H1 (cell line): ENCODE measurements at regions not wholly inside any gene's neighbourhood (a gene's known extent, or its start where the extent isn't known, plus 50 kb on each side); places are given as distances from the start of the nearest gene placed in this dataset.

ENCODE experiments used
- CTCF ChIA-PET: fragments of 300-600 bp; sonication (Branson Sonifier 250); formaldehyde crosslinking; loops from one replicate; lab custom pipeline; 2021; ENCODE audit not compliant: partially characterized antibody; lab: Charles Lee
- POLR2A ChIA-PET: fragments of 300-600 bp; sonication (Branson Sonifier 250); formaldehyde crosslinking; loops from one replicate; lab custom pipeline; 2021; ENCODE audit warnings: inconsistent platforms; ENCODE audit not compliant: partially characterized antibody; lab: Charles Lee
- DNase-seq, 2 experiments: peaks; one replicate each; pipeline versions ENCODE4 v3.0.0 to v3.0.0-alpha.2; 2010 to 2022; ENCODE audit warnings: low spot score in 2 of 2, low read depth in 1 of 2, mixed read lengths in 1 of 2
- FAIRE-seq: peaks from 2 replicates; lab custom pipeline; 2011; peaks lifted over from hg19 to GRCh38; lab: Jason Lieb, UNC
- H2AFZ ChIP-seq: 2 replicates; pipeline ENCODE4 v1.8.1; 2012; ENCODE audit warnings: low read length, inconsistent platforms
- H2AK5ac ChIP-seq: 2 replicates; pipeline ENCODE4 v1.6.1; 2013; ENCODE audit warnings: low read depth, low read length
- H2BK120ac ChIP-seq: replicated peaks from 2 replicates; pipeline ENCODE3; 2013; ENCODE audit warnings: low read depth, low read length, inconsistent platforms
- H2BK12ac ChIP-seq: 2 replicates; pipeline ENCODE4 v1.6.1; 2013; ENCODE audit warnings: low read depth, low read length
- H2BK15ac ChIP-seq: 2 replicates; pipeline ENCODE4 v1.6.1; 2013; ENCODE audit warnings: low read length
- H2BK20ac ChIP-seq: 2 replicates; pipeline ENCODE4 v1.6.1; 2013; ENCODE audit warnings: low read length
- H2BK5ac ChIP-seq: 2 replicates; pipeline ENCODE4 v1.6.1; 2013; ENCODE audit warnings: low read depth, low read length
- H3K14ac ChIP-seq: 2 replicates; pipeline ENCODE4 v1.6.1; 2013; ENCODE audit warnings: inconsistent platforms; ENCODE audit not compliant: insufficient read length
- H3K18ac ChIP-seq: 2 replicates; pipeline ENCODE4 v1.6.1; 2013; ENCODE audit warnings: low read length; ENCODE audit errors: extremely low read depth
- H3K23ac ChIP-seq: 2 replicates; pipeline ENCODE4 v1.6.1; 2013; ENCODE audit warnings: inconsistent platforms; ENCODE audit not compliant: insufficient read length
- H3K23me2 ChIP-seq: 2 replicates; pipeline ENCODE4 v1.6.1; 2013; ENCODE audit warnings: low read depth, low read length
- H3K27ac ChIP-seq: 2 replicates; pipeline ENCODE4 v1.6.1; 2011; ENCODE audit warnings: low read depth, low read length, inconsistent platforms
- H3K27me3 ChIP-seq, 4 experiments: replicated peaks in 1 of 4; 1 replicate in 1 of 4; 2 replicates in 3 of 4; pipeline versions ENCODE4 v1.6.1 to v1.8.1; 2011 to 2013; ENCODE audit warnings: low read length in 3 of 4, mild to moderate bottlenecking in 3 of 4, inconsistent platforms in 2 of 4, mixed read lengths in 2 of 4, moderate library complexity in 1 of 4; ENCODE audit not compliant: control insufficient read depth in 3 of 4, insufficient read depth in 3 of 4; ENCODE audit errors: extremely low read depth in 1 of 4
- H3K36me3 ChIP-seq, 4 experiments: 2 replicates each; pipeline versions ENCODE4 v1.6.1 to v1.8.1; 2011 to 2013; ENCODE audit warnings: mild to moderate bottlenecking in 4 of 4, low read length in 3 of 4, moderate library complexity in 2 of 4, control low read depth in 1 of 4, inconsistent platforms in 1 of 4; ENCODE audit not compliant: insufficient read depth in 4 of 4, control insufficient read depth in 2 of 4
- H3K4ac ChIP-seq: replicated peaks from 2 replicates; pipeline ENCODE3; 2013; ENCODE audit warnings: low read length, low read depth, mixed read lengths, inconsistent platforms; ENCODE audit not compliant: insufficient read length
- H3K4me1 ChIP-seq, 4 experiments: replicated peaks in 1 of 4; 1 replicate in 1 of 4; 2 replicates in 3 of 4; pipeline versions ENCODE4 v1.6.1 to v1.8.1; 2011 to 2013; ENCODE audit warnings: low read length in 3 of 4, inconsistent platforms in 2 of 4, mixed read lengths in 1 of 4; ENCODE audit not compliant: insufficient read depth in 4 of 4, control insufficient read depth in 3 of 4
- H3K4me2 ChIP-seq, 2 experiments: 2 replicates each; pipeline versions ENCODE4 v1.6.1 to v1.8.1; 2011 to 2013; ENCODE audit warnings: low read depth in 2 of 2, low read length in 2 of 2, control low read depth in 1 of 2, inconsistent platforms in 1 of 2, mild to moderate bottlenecking in 1 of 2; ENCODE audit not compliant: insufficient read depth in 1 of 2
- H3K4me3 ChIP-seq, 4 experiments: fragments of 200-600, 300-600 bp in 1 of 4; sonication (generic), shearing (Covaris generic), sonication (Bioruptor Twin) in 1 of 4; 2 replicates each; pipeline versions ENCODE4 v1.5.1 to v1.8.1; 2011 to 2016; ENCODE audit warnings: low read length in 4 of 4, low read depth in 3 of 4, control low read depth in 2 of 4, inconsistent platforms in 2 of 4, mild to moderate bottlenecking in 2 of 4, mixed read lengths in 1 of 4, moderate library complexity in 1 of 4; ENCODE audit not compliant: insufficient read depth in 2 of 4; ENCODE audit errors: extremely low read depth in 1 of 4
- H3K56ac ChIP-seq: replicated peaks from 2 replicates; pipeline ENCODE3; 2013; ENCODE audit warnings: low read depth, mild to moderate bottlenecking, mixed read lengths, low read length, inconsistent platforms; ENCODE audit not compliant: insufficient read length
- H3K79me1 ChIP-seq: 2 replicates; pipeline ENCODE4 v1.6.1; 2013; ENCODE audit warnings: low read depth, low read length, control low read depth
- H3K79me2 ChIP-seq, 2 experiments: 2 replicates each; pipeline versions ENCODE4 v1.6.1 to v1.8.1; 2012 to 2013; ENCODE audit warnings: low read length in 2 of 2, mild to moderate bottlenecking in 2 of 2, inconsistent platforms in 1 of 2; ENCODE audit not compliant: insufficient read depth in 2 of 2, control insufficient read depth in 1 of 2
- H3K9ac ChIP-seq, 4 experiments: replicated peaks in 1 of 4; 1 replicate in 1 of 4; 2 replicates in 3 of 4; pipeline versions ENCODE4 v1.6.1 to v1.8.1; 2011 to 2013; ENCODE audit warnings: low read depth in 3 of 4, low read length in 3 of 4, control low read depth in 2 of 4, mild to moderate bottlenecking in 2 of 4, moderate library complexity in 2 of 4, inconsistent platforms in 1 of 4; ENCODE audit errors: extremely low read depth in 1 of 4
- H3K9me3 ChIP-seq, 2 experiments: 2 replicates each; pipeline versions ENCODE4 v1.6.1 to v1.8.1; 2012 to 2013; ENCODE audit warnings: mild to moderate bottlenecking in 2 of 2, moderate library complexity in 2 of 2, control low read depth in 1 of 2, inconsistent platforms in 1 of 2, low read depth in 1 of 2, low read length in 1 of 2, mixed read lengths in 1 of 2; ENCODE audit not compliant: insufficient read depth in 2 of 2
- H4K20me1 ChIP-seq, 2 experiments: replicated peaks in 1 of 2; 2 replicates each; pipeline versions ENCODE3 to v1.8.1; 2011 to 2013; ENCODE audit warnings: inconsistent platforms in 2 of 2, low read length in 2 of 2, mild to moderate bottlenecking in 1 of 2; ENCODE audit not compliant: insufficient read depth in 2 of 2, control insufficient read depth in 1 of 2
- H4K5ac ChIP-seq: 2 replicates; pipeline ENCODE4 v1.6.1; 2013; ENCODE audit warnings: low read length, low read depth, mixed read lengths, inconsistent platforms; ENCODE audit not compliant: insufficient read length
- H4K8ac ChIP-seq: 2 replicates; pipeline ENCODE4 v1.8.0; 2013; ENCODE audit warnings: mild to moderate bottlenecking, moderate library complexity, low read length, inconsistent platforms; ENCODE audit not compliant: insufficient read depth; ENCODE audit errors: extremely low read depth
- H4K91ac ChIP-seq: replicated peaks from 2 replicates; pipeline ENCODE3; 2013; ENCODE audit warnings: low read length, mixed read lengths, inconsistent platforms; ENCODE audit not compliant: insufficient read length
- CBX8 ChIP-seq: fragments of 300-800, 300-1000 bp; sonication (generic); IDR thresholded peaks from 2 replicates; pipeline ENCODE4 v1.7.1; 2016; ENCODE audit warnings: low read depth, low read length, borderline replicate concordance
- YY1 ChIP-seq: IDR thresholded peaks from 2 replicates; pipeline ENCODE4 v1.6.1; 2011; ENCODE audit warnings: low read depth, mild to moderate bottlenecking, low read length
- WGBS, 2 experiments: shearing (Covaris generic) in 1 of 2; methylation state at CpG; one replicate each; pipeline versions ENCODE4 v1.1.6 to v1.1.7; 2013 to 2015; ENCODE audit warnings: low lambda C conversion rate in 2 of 2, mixed read lengths in 2 of 2, inconsistent platforms in 1 of 2, low coverage in 1 of 2, missing lambda C conversion rate in 1 of 2; ENCODE audit not compliant: insufficient replicate concordance in 2 of 2, insufficient coverage in 1 of 2, insufficient read length in 1 of 2; ENCODE audit errors: extremely low coverage in 1 of 2, missing lambda C conversion rate in 1 of 2; 5-methylcytosine and 5-hydroxymethylcytosine counted together

DNA sequence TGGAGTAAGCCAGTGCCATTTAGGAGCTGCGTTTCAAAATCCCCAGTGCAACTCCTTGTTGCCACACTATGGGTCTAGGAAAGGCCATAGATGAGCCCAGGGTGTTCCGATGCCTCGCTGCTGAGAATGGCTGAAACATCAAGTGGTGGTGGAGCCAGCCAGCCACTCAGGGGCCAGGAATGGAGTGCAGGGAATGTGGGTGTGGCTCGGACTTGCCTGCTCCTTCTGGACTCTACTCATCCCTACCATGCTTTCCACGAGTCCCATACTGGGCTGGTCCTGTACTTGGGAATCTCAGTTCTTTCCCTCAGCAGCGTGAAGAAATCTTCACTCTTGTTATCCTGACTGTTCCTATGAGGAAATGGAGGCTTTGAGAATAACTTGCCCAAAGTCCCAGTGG lies 143.5 kb downstream of the INSIG2 start:
- Histone ChIP-seq H2AK5ac (no peak overlapping the region), H3K4me1 (no peaks in the 10 kb centered on the region)
- CTCF ChIA-PET: interaction anchor here (1.4 to 1.7 kb wide), 2 partner anchors 10 to 38 kb away, joined by 5 to 7 read pairs; no protein-coding TSS in a partner anchor

More for the DNA sequence above, 143.5 kb downstream of the INSIG2 start:
- Histone ChIP-seq H3K27ac (no peak overlapping the region), H3K18ac (no peak overlapping the region), H2BK5ac (no peak overlapping the region), H3K4ac (no peak overlapping the region), H3K56ac (no peak overlapping the region), H3K27me3 (no peaks in the 10 kb centered on the region; a peak in 1 of 7 replicates), H4K5ac (no peak overlapping the region), H4K20me1 (no peaks in the 10 kb centered on the region), H2BK12ac (no peak overlapping the region), H2BK20ac (no peak overlapping the region), H3K4me2 (no peak overlapping the region), H3K79me1 (no peaks in the 10 kb centered on the region), H3K9me3 (no peaks in the 10 kb centered on the region), H3K23ac (no peak overlapping the region), H3K14ac (no peak overlapping the region), H3K36me3 (no peaks in the 10 kb centered on the region), H3K9ac (no peak overlapping the region), H2BK15ac (no peak overlapping the region), H4K8ac (no peak overlapping the region), H2AFZ (0 out of 2 replicates have a peak overlapping the region, but pooled peaks have one; percentile 27), H3K23me2 (no peaks in the 10 kb centered on the region), H3K4me3 (no peak overlapping the region), H3K79me2 (no peaks in the 10 kb centered on the region), H2BK120ac (no peak overlapping the region), H4K91ac (no peak overlapping the region)
- DNase-seq (peak in 1 of 2 experiments; percentile 40), FAIRE-seq (no peak)
- POLR2A ChIA-PET: interaction anchor here (0.5 kb wide), 1 partner anchor 277 kb away, joined by 3 read pairs; no protein-coding TSS in a partner anchor
- 90% methylated on average over 6 of the region's 6 CpGs; no CpG with 5 or more reads in 1 of the 2 experiments for WGBS, 2 experiments
- peak; percentile 84 for TF ChIP-seq YY1
- TF ChIP-seq CBX8: no peak
